ENCODE measurements at regions not wholly inside any gene's neighbourhood (a gene's known extent, or its start where the extent isn't known, plus 50 kb on each side); places are given as distances from the start of the nearest gene placed in this dataset.

DNA sequence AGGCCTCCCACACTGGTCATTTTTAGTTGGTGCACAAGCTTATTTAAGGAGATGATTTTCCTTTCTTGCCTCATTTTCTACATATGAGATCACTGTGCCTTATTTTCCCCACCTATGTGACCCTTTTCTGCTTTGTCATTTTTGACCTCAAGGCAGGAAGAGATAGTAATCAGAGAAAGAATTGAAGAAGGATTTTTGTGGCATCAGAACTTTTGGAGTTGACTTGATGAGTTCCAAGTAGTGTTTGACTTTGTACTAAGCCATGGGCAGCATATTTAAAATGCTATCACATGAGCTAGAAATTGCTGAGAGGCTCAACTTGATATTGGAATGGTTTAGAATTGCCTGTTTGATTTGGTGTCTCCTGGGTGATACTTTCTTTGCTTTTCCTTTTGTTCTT is 440.8 kb downstream of the AEBP2 start:
- no peak for DNase-seq (ENCODE audit: extremely low spot score)
- TF ChIP-seq, protein P1, sequence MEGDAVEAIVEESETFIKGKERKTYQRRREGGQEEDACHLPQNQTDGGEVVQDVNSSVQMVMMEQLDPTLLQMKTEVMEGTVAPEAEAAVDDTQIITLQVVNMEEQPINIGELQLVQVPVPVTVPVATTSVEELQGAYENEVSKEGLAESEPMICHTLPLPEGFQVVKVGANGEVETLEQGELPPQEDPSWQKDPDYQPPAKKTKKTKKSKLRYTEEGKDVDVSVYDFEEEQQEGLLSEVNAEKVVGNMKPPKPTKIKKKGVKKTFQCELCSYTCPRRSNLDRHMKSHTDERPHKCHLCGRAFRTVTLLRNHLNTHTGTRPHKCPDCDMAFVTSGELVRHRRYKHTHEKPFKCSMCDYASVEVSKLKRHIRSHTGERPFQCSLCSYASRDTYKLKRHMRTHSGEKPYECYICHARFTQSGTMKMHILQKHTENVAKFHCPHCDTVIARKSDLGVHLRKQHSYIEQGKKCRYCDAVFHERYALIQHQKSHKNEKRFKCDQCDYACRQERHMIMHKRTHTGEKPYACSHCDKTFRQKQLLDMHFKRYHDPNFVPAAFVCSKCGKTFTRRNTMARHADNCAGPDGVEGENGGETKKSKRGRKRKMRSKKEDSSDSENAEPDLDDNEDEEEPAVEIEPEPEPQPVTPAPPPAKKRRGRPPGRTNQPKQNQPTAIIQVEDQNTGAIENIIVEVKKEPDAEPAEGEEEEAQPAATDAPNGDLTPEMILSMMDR (IDR thresholded peaks at IDR 0.05; ENCODE audit: control extremely low read depth, extremely low read depth, low read depth, missing control alignments): no peak
- POLR2A ChIA-PET: no interaction called here
- CTCF ChIA-PET: interaction anchor here (1.1 to 4.9 kb wide), 6 partner anchors 12 to 32 kb away, joined by 3 to 16 read pairs (median 4); no protein-coding TSS in a partner anchor

DNA sequence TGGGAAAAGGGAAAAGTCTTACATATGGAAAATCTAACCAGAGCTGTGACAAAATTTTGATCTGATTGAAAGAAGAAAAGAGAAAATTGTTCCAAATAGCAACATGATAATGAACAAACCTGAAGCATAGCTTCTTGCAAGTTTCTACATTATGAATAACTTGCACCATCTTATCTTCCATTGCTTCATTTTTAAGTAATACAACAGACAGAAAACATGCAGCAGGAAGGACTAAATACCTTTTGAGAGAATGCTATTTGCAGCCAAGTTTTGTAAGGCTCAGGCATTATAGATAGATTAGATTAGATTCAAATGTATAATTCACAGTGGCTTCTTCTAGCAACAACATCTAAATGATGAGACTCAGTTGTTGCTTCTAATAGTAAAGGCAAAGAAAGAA is 441.4 kb downstream of the AEBP2 start:
- DNase-seq (ENCODE audit: extremely low spot score): no peak
- ChIA-PET CTCF (interaction anchor here (1.2 to 4.9 kb wide), 4 partner anchors 11 to 33 kb away, joined by 3 to 16 read pairs (median 9); no protein-coding TSS in a partner anchor), POLR2A (no interaction called here)
- TF ChIP-seq, protein P1 (IDR thresholded peaks at IDR 0.05; ENCODE audit: control extremely low read depth, extremely low read depth, low read depth, missing control alignments): no peak

DNA sequence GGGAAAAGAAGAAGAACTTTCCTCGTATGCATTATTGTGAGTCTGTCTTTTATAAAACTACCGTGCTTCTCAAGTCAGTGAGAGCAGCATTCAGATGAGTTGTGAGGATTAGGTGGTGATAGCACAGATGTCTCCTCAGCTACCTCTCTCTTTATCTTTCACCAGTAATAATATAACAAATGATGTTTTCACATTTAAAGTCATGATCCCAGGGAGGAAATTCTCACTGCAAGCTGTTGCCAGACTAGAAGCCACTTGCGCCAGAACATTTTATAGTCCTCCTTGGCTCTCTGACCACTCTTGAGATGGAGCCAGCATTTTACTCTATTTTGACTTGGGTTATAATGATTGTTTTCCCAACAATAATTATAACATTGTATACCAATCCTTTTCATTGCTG is 443.1 kb downstream of the AEBP2 start:
- DNase-seq (ENCODE audit: extremely low spot score): no peak
- TF ChIP-seq, protein P1 (IDR thresholded peaks at IDR 0.05; ENCODE audit: control extremely low read depth, extremely low read depth, low read depth, missing control alignments): no peak
- ChIA-PET CTCF (interaction anchor here (1.5 to 4.9 kb wide), 2 partner anchors 10 to 126 kb away, joined by 3 to 15 read pairs; no protein-coding TSS in a partner anchor), POLR2A (no interaction called here)

DNA sequence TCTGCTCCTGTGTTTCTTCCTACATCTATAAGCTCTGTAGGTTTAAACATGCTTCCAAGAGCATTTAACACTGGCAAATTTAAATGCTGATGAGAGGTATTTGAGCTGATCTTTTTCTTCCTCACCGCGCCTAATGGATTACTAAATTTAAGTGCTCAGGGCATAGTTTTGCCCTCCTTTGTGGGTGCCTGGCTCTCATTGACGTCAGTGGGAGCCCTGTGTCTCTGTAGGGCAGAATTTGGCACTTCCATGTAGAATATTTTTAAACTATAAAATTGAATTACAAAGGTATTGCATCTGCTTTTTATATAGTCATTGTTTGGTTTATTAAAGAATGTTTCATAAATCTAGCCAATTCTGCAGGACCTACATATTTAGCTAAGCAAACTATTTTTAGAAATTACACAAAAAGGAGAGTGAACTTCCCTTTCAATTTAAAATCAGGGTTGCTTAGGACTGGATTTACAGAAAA is 444.8 kb downstream of the AEBP2 start:
- TF ChIP-seq, protein P1 (IDR thresholded peaks at IDR 0.05; ENCODE audit: control extremely low read depth, extremely low read depth, low read depth, missing control alignments): no peak
- no peak for DNase-seq (ENCODE audit: extremely low spot score)
- ChIA-PET POLR2A (no interaction called here), CTCF (interaction anchor here (4.9 kb wide), 1 partner anchor 8 kb away, joined by 15 read pairs; no protein-coding TSS in a partner anchor)

DNA sequence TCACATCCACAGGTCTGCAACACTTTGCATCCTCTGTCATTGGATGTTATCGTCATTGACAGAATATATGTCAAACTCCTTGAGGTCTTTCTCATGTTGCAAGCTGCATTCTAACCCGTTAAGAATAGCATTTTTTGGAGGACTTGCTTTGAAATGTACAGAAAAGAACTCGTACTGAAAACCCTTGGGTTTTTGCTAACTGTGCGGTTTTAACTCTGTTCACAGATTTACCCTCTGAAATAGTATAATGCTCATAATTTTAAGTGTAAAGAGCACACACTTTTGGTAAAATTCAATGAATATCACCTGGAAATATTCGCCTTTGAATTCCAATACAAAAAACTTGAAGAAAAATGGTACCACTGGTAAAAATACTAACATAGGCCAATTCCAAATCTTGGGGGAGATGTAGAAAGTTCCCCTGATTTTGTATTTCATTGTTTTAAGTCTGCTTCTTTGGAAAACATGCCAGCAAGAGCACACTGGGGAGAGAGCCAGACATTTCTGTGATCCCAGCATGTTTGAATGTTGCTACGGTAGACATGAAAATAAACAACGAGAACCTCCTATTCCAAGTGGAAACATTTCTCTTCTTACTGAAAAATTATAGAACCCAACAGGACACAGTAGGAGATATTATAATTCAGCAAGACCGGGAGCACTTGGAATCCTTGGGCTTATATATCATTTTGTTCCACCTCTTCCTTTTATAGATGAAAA is 446.0 kb downstream of the AEBP2 start:
- no peak for DNase-seq (ENCODE audit: extremely low spot score)
- TF ChIP-seq, protein P1 (IDR thresholded peaks at IDR 0.05; ENCODE audit: control extremely low read depth, extremely low read depth, low read depth, missing control alignments): no peak
- ChIA-PET POLR2A (no interaction called here), CTCF (no interaction called here)

DNA sequence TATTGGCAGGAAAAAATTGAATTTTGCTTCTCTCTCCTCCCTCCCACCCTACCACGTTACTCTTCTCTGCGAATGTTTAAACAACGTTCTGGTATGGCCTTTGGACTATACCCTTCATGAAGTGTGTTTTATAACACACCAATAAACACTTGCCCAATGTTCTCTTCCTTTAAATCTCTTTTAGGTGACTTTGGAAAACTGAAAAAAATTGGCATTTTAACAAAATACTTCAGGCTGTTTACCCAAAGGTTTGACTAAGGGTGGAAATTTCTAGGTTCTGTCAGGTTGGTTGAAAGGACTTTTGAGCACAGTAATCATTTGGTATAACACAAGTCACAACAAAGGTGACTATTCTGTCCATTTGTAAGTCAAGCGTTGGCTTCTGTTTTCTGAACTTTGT is 446.8 kb downstream of the AEBP2 start:
- POLR2A ChIA-PET: no interaction called here
- no peak for DNase-seq (ENCODE audit: extremely low spot score)
- TF ChIP-seq, protein P1 (IDR thresholded peaks at IDR 0.05; ENCODE audit: control extremely low read depth, extremely low read depth, low read depth, missing control alignments): no peak
- CTCF ChIA-PET: no interaction called here

All from GM10248 (cell line).